Mesodermal cell (in vitro differentiated cells): ENCODE measurements at regions not wholly inside any gene's neighbourhood (a gene's known extent, or its start where the extent isn't known, plus 50 kb on each side); places are given as distances from the start of the nearest gene placed in this dataset.

Experiments used
- H3K27ac ChIP-seq: 2 replicates; pipeline ENCODE4 v1.7.0; 2013; ENCODE audit warnings: mild to moderate bottlenecking, low read depth, low read length, moderate library complexity; ENCODE audit not compliant: severe bottlenecking
- H3K36me3 ChIP-seq: 2 replicates; pipeline ENCODE4 v1.7.1; 2013; ENCODE audit warnings: mild to moderate bottlenecking, low read length, moderate library complexity; ENCODE audit not compliant: control insufficient read depth, insufficient read depth
- H3K4me1 ChIP-seq: one replicate; pipeline ENCODE4 v1.7.1; 2013; ENCODE audit warnings: mild to moderate bottlenecking, low read length; ENCODE audit not compliant: insufficient read depth, control insufficient read depth, poor library complexity, severe bottlenecking
- H3K4me3 ChIP-seq: 2 replicates; pipeline ENCODE4 v1.7.0; 2013; ENCODE audit warnings: low read length, control low read depth, mild to moderate bottlenecking; ENCODE audit not compliant: insufficient read depth, poor library complexity, severe bottlenecking; ENCODE audit errors: extremely low read depth
- H3K9me3 ChIP-seq: 2 replicates; pipeline ENCODE4 v1.7.1; 2013; ENCODE audit warnings: mild to moderate bottlenecking, low read length, moderate library complexity; ENCODE audit not compliant: control insufficient read depth
- WGBS, 2 experiments: methylation state at CpG; one replicate each; pipeline ENCODE4 v1.1.5; 2013; ENCODE audit warnings: missing lambda C conversion rate in 2 of 2; ENCODE audit not compliant: insufficient coverage in 2 of 2; 5-methylcytosine and 5-hydroxymethylcytosine counted together

- no peak overlapping the region for H3K27ac ChIP-seq
- WGBS, 2 experiments: 58 to 100% methylated on average over 1 to 2 of the region's 3 CpGs
- H3K4me3 ChIP-seq: no peak overlapping the region
- no peaks in the 10 kb centered on the region for H3K9me3 ChIP-seq
- no peaks in the 10 kb centered on the region for H3K4me1 ChIP-seq
- H3K36me3 ChIP-seq: no peaks in the 10 kb centered on the region
Observed at GRCh38 chr5:88486431-88486830, 217.8 kb upstream of the TMEM161B start.

- no peaks in the 10 kb centered on the region for H3K9me3 ChIP-seq
- H3K4me1 ChIP-seq: no peaks in the 10 kb centered on the region
- H3K27ac ChIP-seq: no peak overlapping the region
- H3K4me3 ChIP-seq: no peak overlapping the region
- 100% methylated on average over 1 of the region's 1 CpG; no CpG with 5 or more reads in 1 of the 2 experiments for WGBS, 2 experiments
- H3K36me3 ChIP-seq: no peaks in the 10 kb centered on the region
Observed at GRCh38 chr5:88485531-88485930, 216.9 kb upstream of the TMEM161B start.

- H3K4me3 ChIP-seq: no peak overlapping the region
Observed at GRCh38 chr5:88483964-88484672, 215.5 kb upstream of the TMEM161B start.

GRCh38 chr5:88480801-88481499, 212.3 kb upstream of the TMEM161B start:
- Histone ChIP-seq H3K4me1 (no peaks in the 10 kb centered on the region), H3K4me3 (no peak overlapping the region), H3K27ac (no peak overlapping the region), H3K9me3 (no peaks in the 10 kb centered on the region), H3K36me3 (no peaks in the 10 kb centered on the region)
- 93% methylated on average over 3 of the region's 5 CpGs; no CpG with 5 or more reads in 1 of the 2 experiments for WGBS, 2 experiments

More at GRCh38 chr5:88483964-88484672, 215.5 kb upstream of the TMEM161B start:
- H3K4me1 ChIP-seq: no peaks in the 10 kb centered on the region
- H3K9me3 ChIP-seq: no peaks in the 10 kb centered on the region
- WGBS, 2 experiments: 72 to 91% methylated on average over 2 to 5 of the region's 10 CpGs
- H3K36me3 ChIP-seq: no peaks in the 10 kb centered on the region
- no peak overlapping the region for H3K27ac ChIP-seq

GRCh38 chr5:88480245-88480644, 211.6 kb upstream of the TMEM161B start:
- Histone ChIP-seq H3K9me3 (no peaks in the 10 kb centered on the region), H3K4me3 (no peak overlapping the region), H3K27ac (no peak overlapping the region), H3K36me3 (no peaks in the 10 kb centered on the region), H3K4me1 (no peaks in the 10 kb centered on the region)
- 96 to 97% methylated on average over 4 of the region's 4 CpGs for WGBS, 2 experiments

- H3K4me1 ChIP-seq: no peaks in the 10 kb centered on the region
- H3K27ac ChIP-seq: no peak overlapping the region
- H3K4me3 ChIP-seq: no peak overlapping the region
- no peaks in the 10 kb centered on the region for H3K36me3 ChIP-seq
- no peaks in the 10 kb centered on the region for H3K9me3 ChIP-seq
- 75% methylated on average over 1 of the region's 1 CpG; no CpG with 5 or more reads in 1 of the 2 experiments for WGBS, 2 experiments
Observed at GRCh38 chr5:88474574-88474973, 205.9 kb upstream of the TMEM161B start.

GRCh38 chr5:88470745-88471144, 202.1 kb upstream of the TMEM161B start:
- no CpG with 5 or more reads among the region's 2 CpGs for WGBS, 2 experiments
- no peaks in the 10 kb centered on the region for H3K36me3 ChIP-seq
- no peaks in the 10 kb centered on the region for H3K9me3 ChIP-seq
- H3K4me3 ChIP-seq: no peak overlapping the region
- no peaks in the 10 kb centered on the region for H3K4me1 ChIP-seq
- no peak overlapping the region for H3K27ac ChIP-seq

GRCh38 chr5:88459971-88460370, 191.3 kb upstream of the TMEM161B start:
- H3K9me3 ChIP-seq: no peaks in the 10 kb centered on the region
- no peak overlapping the region for H3K4me3 ChIP-seq
- no peak overlapping the region for H3K27ac ChIP-seq
- 81% methylated on average over 2 of the region's 3 CpGs; no CpG with 5 or more reads in 1 of the 2 experiments for WGBS, 2 experiments
- no peaks in the 10 kb centered on the region for H3K4me1 ChIP-seq
- H3K36me3 ChIP-seq: no peaks in the 10 kb centered on the region

GRCh38 chr5:88452820-88453219, 184.2 kb upstream of the TMEM161B start:
- no peaks in the 10 kb centered on the region for H3K36me3 ChIP-seq
- H3K4me1 ChIP-seq: no peaks in the 10 kb centered on the region
- H3K4me3 ChIP-seq: no peak overlapping the region
- no peaks in the 10 kb centered on the region for H3K9me3 ChIP-seq
- no peak overlapping the region for H3K27ac ChIP-seq
- 60% methylated on average over 1 of the region's 1 CpG; no CpG with 5 or more reads in 1 of the 2 experiments for WGBS, 2 experiments

- no peak overlapping the region for H3K4me3 ChIP-seq
- no peaks in the 10 kb centered on the region for H3K4me1 ChIP-seq
- no peaks in the 10 kb centered on the region for H3K36me3 ChIP-seq
- 58 to 73% methylated on average over 2 of the region's 2 CpGs for WGBS, 2 experiments
- H3K27ac ChIP-seq: no peak overlapping the region
- no peaks in the 10 kb centered on the region for H3K9me3 ChIP-seq
Observed at GRCh38 chr5:88450239-88450638, 181.6 kb upstream of the TMEM161B start.

- 83% methylated on average over 1 of the region's 1 CpG; no CpG with 5 or more reads in 1 of the 2 experiments for WGBS, 2 experiments
- H3K36me3 ChIP-seq: no peaks in the 10 kb centered on the region
- peaks cover 5% of the 10 kb centered on the region for H3K9me3 ChIP-seq
Observed at GRCh38 chr5:88438006-88438405, 169.4 kb upstream of the TMEM161B start.

More at GRCh38 chr5:88438006-88438405, 169.4 kb upstream of the TMEM161B start:
- Histone ChIP-seq H3K27ac (no peak overlapping the region), H3K4me3 (no peak overlapping the region), H3K4me1 (no peaks in the 10 kb centered on the region)
